ENCODE measurements at regions not wholly inside any gene's neighbourhood (a gene's known extent, or its start where the extent isn't known, plus 50 kb on each side); places are given as distances from the start of the nearest gene placed in this dataset.

- intact Hi-C loops (cut with DNase I) = no loop called here
- H3K4me1 ChIP-seq = no peaks in the 10 kb centered on the region
- no peaks in the 10 kb centered on the region for H3K27me3 ChIP-seq
- no peak overlapping the region for H3K27ac ChIP-seq
- H3K9me3 ChIP-seq = no peaks in the 10 kb centered on the region
- no peak for DNase-seq
- 46 to 57% methylated on average over 5 of the region's 5 CpGs for WGBS, 2 donors
- H3K4me3 ChIP-seq (replicated peaks in 1 of 3) = no peak overlapping the region
- TF ChIP-seq POLR2A (IDR thresholded peaks at IDR 0.05) (no peak), CTCF (IDR thresholded peaks at IDR 0.05) (no peak)
- no peaks in the 10 kb centered on the region for H3K36me3 ChIP-seq
These were observed 250.9 kb downstream of the LIG4 start for GRCh38 chr13:107964395-107964794.

- no peak for DNase-seq
- no peaks in the 10 kb centered on the region for H3K4me1 ChIP-seq
- H3K9me3 ChIP-seq = no peaks in the 10 kb centered on the region
- TF ChIP-seq POLR2A (IDR thresholded peaks at IDR 0.05) = no peak
- TF ChIP-seq CTCF (IDR thresholded peaks at IDR 0.05) = no peak
- WGBS, 2 donors = 39 to 46% methylated on average over 1 of the region's 1 CpG
- no peak overlapping the region for H3K27ac ChIP-seq
- H3K4me3 ChIP-seq (replicated peaks in 1 of 3) = no peak overlapping the region
- intact Hi-C loops (cut with DNase I) = no loop called here
- H3K36me3 ChIP-seq = no peaks in the 10 kb centered on the region
- no peaks in the 10 kb centered on the region for H3K27me3 ChIP-seq
These were observed 253.3 kb downstream of the LIG4 start for GRCh38 chr13:107961849-107962608.

GRCh38 chr13:107960301-107960700 is 255.0 kb downstream of the LIG4 start:
- Histone ChIP-seq H3K27me3 (no peaks in the 10 kb centered on the region), H3K9me3 (no peaks in the 10 kb centered on the region), H3K4me3 (replicated peaks in 1 of 3) (no peak overlapping the region), H3K36me3 (no peaks in the 10 kb centered on the region), H3K27ac (no peak overlapping the region), H3K4me1 (no peaks in the 10 kb centered on the region)
- DNase-seq = no peak
- 16 to 43% methylated on average over 1 of the region's 1 CpG for WGBS, 2 donors
- no peak for TF ChIP-seq CTCF (IDR thresholded peaks at IDR 0.05)
- TF ChIP-seq POLR2A (IDR thresholded peaks at IDR 0.05) = no peak
- intact Hi-C loops (cut with DNase I) = no loop called here

- H3K27me3 ChIP-seq = no peaks in the 10 kb centered on the region
- no peaks in the 10 kb centered on the region for H3K9me3 ChIP-seq
- no peak overlapping the region for H3K4me3 ChIP-seq (replicated peaks in 1 of 3)
- intact Hi-C loops (cut with DNase I) = no loop called here
- no peaks in the 10 kb centered on the region for H3K4me1 ChIP-seq
- no peaks in the 10 kb centered on the region for H3K36me3 ChIP-seq
- DNase-seq = no peak
- H3K27ac ChIP-seq = no peak overlapping the region
- WGBS, 2 donors = 81 to 90% methylated on average over 3 of the region's 3 CpGs
- TF ChIP-seq POLR2A (IDR thresholded peaks at IDR 0.05) (no peak), CTCF (IDR thresholded peaks at IDR 0.05) (no peak)
These were observed 258.4 kb downstream of the LIG4 start for GRCh38 chr13:107956889-107957288.

- H3K27me3 ChIP-seq = no peaks in the 10 kb centered on the region
- WGBS, 2 donors = 84 to 92% methylated on average over 4 of the region's 4 CpGs
- no peaks in the 10 kb centered on the region for H3K36me3 ChIP-seq
- no peak overlapping the region for H3K4me3 ChIP-seq (replicated peaks in 1 of 3)
- no peak overlapping the region for H3K27ac ChIP-seq
- TF ChIP-seq POLR2A (IDR thresholded peaks at IDR 0.05) (no peak), CTCF (IDR thresholded peaks at IDR 0.05) (no peak)
- intact Hi-C loops (cut with DNase I) = no loop called here
- DNase-seq = no peak
- H3K4me1 ChIP-seq = no peaks in the 10 kb centered on the region
- H3K9me3 ChIP-seq = no peaks in the 10 kb centered on the region
These were observed 273.2 kb downstream of the LIG4 start for GRCh38 chr13:107942030-107942617.

Data from thyroid gland (tissue), 4 donors.